ENCODE measurements at regions not wholly inside any gene's neighbourhood (a gene's known extent, or its start where the extent isn't known, plus 50 kb on each side); places are given as distances from the start of the nearest gene placed in this dataset.
A peak's percentile ranks its signal among the peaks of the same experiment; 100 is the strongest.
"Not testable (repeated sequence)": the region's sequence is repeated elsewhere in the genome, so short reads cannot be mapped to it uniquely, and the experiment has no call there.

DNA sequence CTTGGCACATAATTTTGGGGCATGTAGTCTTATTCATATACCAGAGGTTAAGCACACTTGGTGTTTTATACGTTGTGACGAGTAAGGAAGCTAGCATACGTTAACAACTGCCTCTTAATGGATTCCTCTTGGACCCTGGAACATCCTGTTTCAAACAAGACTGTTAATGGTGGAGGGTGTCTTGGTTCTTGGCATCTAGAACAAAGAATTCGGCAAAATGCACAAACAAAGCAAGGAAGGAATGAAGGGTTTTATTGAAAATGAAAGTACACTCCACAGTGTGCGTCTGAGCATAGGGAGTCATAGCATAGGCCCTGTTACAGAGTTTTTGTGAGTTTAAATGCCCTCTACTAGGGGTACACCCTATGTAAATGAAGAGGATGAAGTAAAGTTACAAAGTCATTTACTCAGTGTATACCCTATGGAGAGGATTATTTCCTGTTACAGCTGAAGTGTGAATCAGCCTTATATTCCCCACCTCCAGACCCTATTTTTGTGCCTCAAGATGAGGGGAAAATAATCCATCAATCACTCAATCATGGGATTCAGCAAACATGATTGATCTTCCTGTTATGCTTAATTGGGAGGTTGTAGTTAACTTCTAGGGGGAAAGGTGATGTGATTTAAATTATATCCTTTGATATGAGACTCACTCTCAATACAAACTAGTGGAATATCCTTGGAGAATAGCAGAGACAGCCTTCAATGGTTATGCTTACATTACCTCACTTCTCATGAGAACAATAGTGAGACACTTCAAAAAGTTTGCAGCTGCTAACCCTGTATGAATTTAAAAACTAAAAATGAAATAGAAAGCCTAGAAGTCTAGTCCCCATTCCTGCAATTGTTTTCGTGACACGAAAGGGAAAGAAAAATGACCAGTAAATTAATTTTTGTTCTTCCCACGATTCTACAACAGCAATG is 84.9 kb upstream of the MYO10 start:
- ATAC-seq = no peak
- Histone ChIP-seq H3K4me1 (peaks cover 0 to 24% (median 0%) of the 10 kb centered on the region in 3 donors), H3K27me3 (no peaks in the 10 kb centered on the region), H3K4me3 (no peak overlapping the region), H3K9me3 (no peaks in the 10 kb centered on the region), H3K27ac (no peak overlapping the region), H3K36me3 (no peaks in the 10 kb centered on the region)
- TF ChIP-seq EP300 (IDR thresholded peaks at IDR 0.05) (no peak), POLR2AphosphoS5 (IDR thresholded peaks at IDR 0.05) (no peak), CTCF (IDR thresholded peaks at IDR 0.05) (no peak), POLR2A (IDR thresholded peaks at IDR 0.05) (no peak)
- WGBS, 2 donors (ENCODE audit: low coverage in 1 of 2) = 71 to 74% methylated on average over 6 to 8 of the region's 8 CpGs

DNA sequence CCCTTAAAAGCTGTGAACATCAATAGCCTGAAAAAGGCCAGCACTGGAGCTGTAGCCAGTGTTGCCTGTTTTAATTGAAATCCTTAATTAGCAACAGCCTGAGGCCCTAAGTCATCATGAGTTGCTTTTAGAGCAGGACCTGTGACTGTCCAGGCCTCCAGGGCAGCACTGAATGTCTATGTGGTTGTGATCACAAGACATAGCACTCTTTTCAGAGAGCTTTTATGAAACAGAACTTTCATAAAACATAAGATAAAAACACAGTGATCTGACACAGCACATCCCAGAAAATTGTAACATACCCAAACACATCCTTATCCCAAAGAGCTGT is 85.5 kb upstream of the MYO10 start:
- Histone ChIP-seq H3K4me3 (no peak overlapping the region), H3K27ac (no peak overlapping the region), H3K27me3 (no peaks in the 10 kb centered on the region), H3K9me3 (no peaks in the 10 kb centered on the region), H3K4me1 (peaks cover 0 to 24% (median 0%) of the 10 kb centered on the region in 3 donors), H3K36me3 (no peaks in the 10 kb centered on the region)
- no peak for ATAC-seq
- TF ChIP-seq POLR2A (IDR thresholded peaks at IDR 0.05) = no peak
- TF ChIP-seq EP300 (IDR thresholded peaks at IDR 0.05) = no peak
- no peak for TF ChIP-seq POLR2AphosphoS5 (IDR thresholded peaks at IDR 0.05)
- no peak for TF ChIP-seq CTCF (IDR thresholded peaks at IDR 0.05)

DNA sequence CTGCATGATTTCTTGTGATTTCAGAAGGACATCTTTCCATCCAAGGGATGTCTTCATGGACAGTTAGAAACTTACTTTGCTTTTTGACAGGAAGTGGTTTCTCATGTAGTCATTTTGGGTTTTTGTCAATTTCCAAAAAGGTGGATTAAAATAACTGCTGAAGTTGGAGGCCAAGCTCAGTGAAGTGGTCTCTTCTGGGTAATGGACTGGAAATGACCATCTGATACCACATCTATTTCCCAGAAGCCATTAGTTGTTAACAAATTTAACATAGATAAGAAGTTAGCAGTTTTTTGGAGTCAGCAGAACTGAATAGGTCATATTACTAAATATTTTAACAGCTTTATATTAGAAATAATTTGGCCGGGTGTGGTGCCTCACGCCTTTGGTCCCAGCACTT is 86.2 kb upstream of the MYO10 start:
- TF ChIP-seq CTCF (IDR thresholded peaks at IDR 0.05) (no peak), POLR2AphosphoS5 (IDR thresholded peaks at IDR 0.05) (no peak), EP300 (IDR thresholded peaks at IDR 0.05) (no peak), POLR2A (IDR thresholded peaks at IDR 0.05) (no peak)
- H3K4me1 ChIP-seq = peaks cover 0 to 24% (median 0%) of the 10 kb centered on the region in 3 donors
- H3K4me3 ChIP-seq = no peak overlapping the region
- no peaks in the 10 kb centered on the region for H3K36me3 ChIP-seq
- no peaks in the 10 kb centered on the region for H3K27me3 ChIP-seq
- H3K9me3 ChIP-seq = no peaks in the 10 kb centered on the region
- no peak for ATAC-seq
- H3K27ac ChIP-seq = no peak overlapping the region
- 90 to 94% methylated on average over 2 of the region's 2 CpGs for WGBS, 2 donors (ENCODE audit: low coverage in 1 of 2)

- no peaks in the 10 kb centered on the region for H3K9me3 ChIP-seq
- no peaks in the 10 kb centered on the region for H3K36me3 ChIP-seq
- TF ChIP-seq CTCF (IDR thresholded peaks at IDR 0.05) = no peak
- no peak for TF ChIP-seq EP300 (IDR thresholded peaks at IDR 0.05)
- no peak for TF ChIP-seq POLR2A (IDR thresholded peaks at IDR 0.05)
- TF ChIP-seq POLR2AphosphoS5 (IDR thresholded peaks at IDR 0.05) = no peak
- peak overlapping the region in 1 of 4 donors; percentile 60 for H3K27ac ChIP-seq
- no peaks in the 10 kb centered on the region for H3K27me3 ChIP-seq
- no peak overlapping the region for H3K4me3 ChIP-seq
- ATAC-seq = no peak
- 42 to 82% methylated on average over 2 to 6 of the region's 6 CpGs for WGBS, 2 donors (ENCODE audit: low coverage in 1 of 2)
- peaks cover 0 to 24% (median 0%) of the 10 kb centered on the region in 3 donors for H3K4me1 ChIP-seq
These were observed 88.6 kb upstream of the MYO10 start for GRCh38 chr5:17024686-17025180.

DNA sequence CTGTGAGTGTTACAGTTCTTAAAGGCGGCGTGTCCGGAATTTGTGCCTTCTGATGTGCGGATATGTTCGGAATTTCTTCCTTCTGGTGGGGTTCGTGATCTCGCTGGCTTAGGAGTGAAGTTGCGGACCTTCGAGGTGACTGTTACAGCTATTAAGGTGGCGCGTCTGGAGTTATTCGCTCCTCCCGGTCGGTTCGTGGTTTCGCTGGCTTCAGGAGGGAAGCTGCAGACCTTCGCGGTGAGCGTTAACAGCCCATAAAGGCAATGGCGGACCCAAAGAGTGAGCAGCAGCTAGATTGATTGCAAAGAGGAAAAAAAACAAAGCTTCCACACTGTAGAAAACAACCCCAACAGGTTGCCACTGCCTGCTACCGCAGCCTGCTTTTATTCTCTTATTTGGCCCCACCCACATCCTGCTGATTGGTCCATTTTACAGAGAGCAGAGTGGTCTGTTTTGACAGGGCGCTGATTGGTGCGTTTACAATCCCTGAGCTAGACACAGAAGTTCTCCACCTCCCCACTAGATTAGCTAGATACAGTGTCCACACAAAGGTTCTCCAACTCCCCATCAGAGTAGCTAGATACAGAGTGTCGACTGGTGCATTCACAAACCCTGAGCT is 95.7 kb upstream of the MYO10 start:
- H3K4me3 ChIP-seq, H3K27me3 ChIP-seq, H3K4me1 ChIP-seq, H3K27ac ChIP-seq, H3K9me3 ChIP-seq, H3K36me3 ChIP-seq, ATAC-seq: not testable (repeated sequence)
- WGBS, 2 donors (ENCODE audit: low coverage in 1 of 2) = 87 to 95% methylated on average over 4 to 12 of the region's 24 CpGs

DNA sequence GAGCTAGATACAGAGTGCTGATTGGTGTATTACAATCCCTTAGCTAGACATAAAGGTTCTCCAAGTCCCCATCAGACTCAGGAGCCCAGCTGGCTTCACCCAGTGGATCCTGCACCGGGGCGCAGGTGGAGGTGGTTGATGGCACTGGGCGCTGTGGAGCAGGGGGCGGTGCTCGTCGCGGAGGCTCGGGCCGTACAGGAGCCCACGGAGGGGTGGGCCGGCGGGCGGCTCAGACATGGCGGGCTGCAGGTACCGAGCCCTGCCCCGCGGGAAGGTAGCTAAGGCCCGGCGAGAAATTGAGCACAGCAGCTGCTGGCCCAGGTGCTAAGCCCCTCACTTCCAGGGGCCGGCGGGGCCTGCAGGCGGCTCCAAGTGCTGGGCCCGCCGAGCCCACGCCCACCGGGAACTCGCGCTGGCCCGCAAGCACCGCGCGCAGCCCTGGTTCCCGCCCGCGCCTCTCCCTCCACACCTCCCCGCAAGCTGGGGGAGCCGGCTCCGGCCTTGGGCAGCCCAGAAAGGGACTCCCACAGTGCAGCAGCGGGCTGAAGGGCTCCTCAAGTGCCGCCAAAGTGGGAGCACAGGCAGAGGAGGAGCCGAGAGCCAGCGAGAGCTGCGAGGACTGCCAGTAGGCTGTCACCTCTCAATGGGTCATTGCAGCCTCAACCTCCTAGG is 96.4 kb upstream of the MYO10 start:
- ATAC-seq, H3K27ac ChIP-seq, H3K27me3 ChIP-seq, H3K9me3 ChIP-seq, H3K4me1 ChIP-seq, H3K36me3 ChIP-seq, H3K4me3 ChIP-seq: not testable (repeated sequence)
- no CpG with 5 or more reads among the region's 43 CpGs for WGBS, 2 donors (ENCODE audit: low coverage in 1 of 2)

- not testable (repeated sequence) for H3K4me1 ChIP-seq, ATAC-seq, H3K36me3 ChIP-seq, H3K27me3 ChIP-seq, H3K27ac ChIP-seq, H3K9me3 ChIP-seq, H3K4me3 ChIP-seq
- 90 to 100% methylated on average over 2 of the region's 2 CpGs for WGBS, 2 donors (ENCODE audit: low coverage in 1 of 2)
These were observed 98.9 kb upstream of the MYO10 start for GRCh38 chr5:17034992-17035391.

All from gastroesophageal sphincter (tissue), 4 donors.